ENCODE measurements at regions not wholly inside any gene's neighbourhood (a gene's known extent, or its start where the extent isn't known, plus 50 kb on each side); places are given as distances from the start of the nearest gene placed in this dataset.
A peak's percentile ranks its signal among the peaks of the same experiment; 100 is the strongest.
"Not testable (repeated sequence)": the region's sequence is repeated elsewhere in the genome, so short reads cannot be mapped to it uniquely, and the experiment has no call there.

DNA sequence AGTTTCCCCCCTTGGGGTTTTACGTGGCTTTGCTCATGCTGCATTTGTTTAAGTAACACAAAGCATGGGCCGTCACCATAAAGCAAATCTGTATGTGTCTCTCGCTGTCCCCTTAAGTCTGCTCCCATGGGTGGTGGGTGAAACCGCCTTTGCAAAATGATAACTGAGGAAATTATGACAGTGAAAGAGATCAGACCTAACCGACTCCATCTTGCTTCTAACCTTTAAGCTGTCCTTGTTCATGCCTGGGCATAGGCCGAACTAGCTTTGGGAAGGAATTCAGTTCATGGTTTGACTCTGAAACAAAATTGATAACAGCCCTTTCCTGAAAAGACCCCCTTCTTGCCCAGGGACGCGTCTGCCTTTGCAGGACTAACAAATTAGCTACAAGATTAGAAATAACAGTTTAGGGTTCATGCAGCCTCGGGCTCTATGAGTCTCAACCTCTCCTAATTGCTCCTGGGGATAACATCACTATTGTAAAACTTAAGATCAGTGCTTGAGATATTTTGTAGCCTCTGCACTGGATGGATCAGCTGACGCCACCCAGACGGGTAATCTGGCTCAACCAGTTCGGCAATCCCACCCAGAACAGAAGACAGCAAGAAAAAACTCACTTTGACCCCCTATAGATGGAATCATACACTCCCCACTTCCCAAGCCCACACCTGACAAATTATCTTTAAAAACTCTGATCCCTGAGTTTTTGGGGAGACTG lies 623.7 kb downstream of the TYW1 start:
- DNase-seq (ENCODE audit: low spot score): no peak

DNA sequence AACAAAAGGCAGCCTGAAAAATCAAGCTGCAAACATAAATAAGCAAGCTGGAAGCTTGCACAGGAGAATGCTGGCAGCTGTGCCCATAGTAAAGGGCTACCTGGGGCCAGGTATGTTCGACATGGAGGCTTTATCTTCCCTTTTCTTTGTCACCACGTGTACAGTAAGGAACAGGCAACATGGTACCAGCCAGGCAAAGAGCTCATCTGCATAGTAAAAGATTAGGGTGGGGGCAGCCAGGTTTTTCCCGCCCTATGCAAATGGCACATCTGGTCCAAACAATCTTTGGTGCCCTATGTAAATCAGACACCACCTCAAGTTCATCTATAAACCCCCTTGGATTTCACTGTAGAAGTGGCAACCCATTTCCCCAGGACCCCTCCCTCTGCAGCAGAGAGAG lies 625.1 kb downstream of the TYW1 start:
- DNase-seq (ENCODE audit: low spot score): no peak

DNA sequence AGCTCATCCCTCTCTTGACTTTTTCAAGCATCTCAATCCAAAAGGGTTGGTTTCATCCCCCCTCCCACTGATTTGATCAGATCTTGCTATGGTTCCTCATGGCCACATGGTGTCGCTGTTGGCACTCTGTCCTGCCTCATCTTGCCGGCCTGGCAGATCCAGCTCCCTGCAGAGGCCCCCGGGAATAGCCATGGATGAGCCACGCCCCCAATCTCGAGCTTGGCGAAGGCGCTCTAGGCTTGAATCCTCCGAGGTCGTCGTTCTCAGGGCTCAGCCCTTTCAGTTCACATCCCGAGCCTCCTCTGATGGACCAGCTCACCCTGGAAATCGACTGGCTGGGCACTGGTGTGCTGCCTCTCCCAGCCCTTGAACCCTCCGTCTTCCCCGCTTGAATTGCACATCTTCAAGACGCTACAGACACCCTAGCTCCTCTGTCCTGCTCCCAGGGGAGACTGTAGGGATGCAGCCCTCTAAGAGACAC lies 628.7 kb downstream of the TYW1 start:
- peak; percentile 37 for DNase-seq (ENCODE audit: low spot score)

DNA sequence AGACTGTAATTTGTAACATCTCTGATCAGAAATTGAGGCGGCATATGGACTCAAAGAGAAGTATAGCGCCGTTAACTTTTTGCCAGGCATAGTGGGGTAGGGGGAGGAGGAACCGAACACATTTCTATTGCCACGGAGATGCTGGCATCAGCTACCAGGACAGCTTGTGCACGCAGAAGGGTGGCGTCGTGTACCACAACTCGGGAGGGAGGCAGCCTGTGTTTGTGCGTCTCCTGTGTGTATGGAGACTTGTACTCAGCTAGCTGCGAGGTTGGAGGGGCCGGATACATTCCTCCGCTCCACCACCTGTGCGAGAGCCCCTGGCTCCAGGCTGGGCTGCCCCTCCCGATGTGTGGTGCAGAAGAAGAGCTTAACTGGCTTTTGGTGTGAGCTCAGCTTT lies 634.8 kb downstream of the TYW1 start:
- DNase-seq (ENCODE audit: low spot score): no peak

DNA sequence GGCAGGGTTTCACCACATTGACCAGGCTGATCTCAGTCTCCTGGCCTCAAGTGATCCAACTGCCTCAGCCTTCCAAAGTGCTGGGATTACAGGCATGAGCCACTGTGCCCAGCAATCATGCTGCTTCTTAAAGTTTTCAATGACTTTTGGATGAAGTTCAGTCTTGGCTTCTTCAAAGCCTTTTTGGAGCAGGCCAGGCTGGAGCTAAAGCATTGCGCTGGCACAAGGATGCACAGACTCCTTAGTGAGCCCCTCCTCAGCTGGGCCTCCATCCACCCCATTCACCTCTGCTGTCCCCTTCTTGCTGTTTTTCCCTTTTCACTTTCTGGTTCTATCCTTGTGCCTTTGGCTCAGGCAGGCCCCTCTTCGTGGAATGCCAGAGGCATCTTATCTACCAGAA lies 638.6 kb downstream of the TYW1 start:
- DNase-seq (ENCODE audit: low spot score): no peak

DNA sequence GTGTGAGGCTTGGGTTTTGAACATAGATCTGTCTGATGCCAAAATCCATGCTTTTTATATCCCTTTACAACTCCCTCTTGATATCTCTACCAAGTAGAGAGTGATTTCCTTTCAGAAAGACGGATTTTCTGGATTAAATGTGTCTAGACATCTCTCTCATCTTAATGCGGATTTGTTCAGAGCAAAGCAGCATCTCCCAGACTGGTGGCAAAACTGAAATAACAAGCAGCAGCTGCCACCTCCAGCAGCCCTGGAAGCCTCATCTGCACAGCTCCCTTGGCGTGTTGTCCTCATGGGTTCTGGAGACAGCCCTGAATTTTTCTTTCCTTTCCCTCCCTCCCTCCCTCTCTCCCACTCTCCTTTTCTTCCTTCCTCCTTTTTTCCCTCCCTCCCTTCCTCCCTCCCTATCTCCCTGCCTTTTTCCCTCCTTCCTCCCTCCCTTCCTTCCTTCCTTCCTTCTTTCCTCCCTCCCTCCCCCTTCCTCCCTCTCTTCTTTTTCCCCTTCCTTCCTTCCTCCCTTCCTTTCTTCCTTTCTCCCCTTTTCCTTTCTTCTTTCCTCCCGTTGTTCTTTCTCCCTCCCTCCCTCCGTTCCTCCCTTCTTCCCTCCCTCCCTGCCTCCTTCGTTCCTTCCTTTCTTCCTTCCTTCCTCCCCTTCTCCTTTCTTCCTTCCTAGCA lies 639.9 kb downstream of the TYW1 start:
- no peak for DNase-seq (ENCODE audit: low spot score)

DNA sequence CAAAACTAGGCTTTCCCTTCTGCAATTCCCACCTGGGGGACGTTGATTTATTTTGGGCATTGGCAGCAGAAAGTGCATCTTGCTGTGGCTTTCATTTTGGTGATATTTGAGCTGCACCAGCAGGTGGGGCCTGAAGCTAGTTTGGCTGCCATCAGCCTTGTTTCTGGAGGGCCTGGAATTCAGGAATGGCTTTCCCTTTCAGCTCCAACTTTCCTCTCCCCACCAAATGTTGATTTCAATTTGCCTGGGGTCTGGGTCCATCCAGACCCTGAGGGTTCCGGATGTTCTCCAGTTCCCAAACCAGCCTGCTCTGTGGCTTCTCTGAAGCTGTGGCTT lies 640.4 kb downstream of the TYW1 start:
- no peak for DNase-seq (ENCODE audit: low spot score)

DNA sequence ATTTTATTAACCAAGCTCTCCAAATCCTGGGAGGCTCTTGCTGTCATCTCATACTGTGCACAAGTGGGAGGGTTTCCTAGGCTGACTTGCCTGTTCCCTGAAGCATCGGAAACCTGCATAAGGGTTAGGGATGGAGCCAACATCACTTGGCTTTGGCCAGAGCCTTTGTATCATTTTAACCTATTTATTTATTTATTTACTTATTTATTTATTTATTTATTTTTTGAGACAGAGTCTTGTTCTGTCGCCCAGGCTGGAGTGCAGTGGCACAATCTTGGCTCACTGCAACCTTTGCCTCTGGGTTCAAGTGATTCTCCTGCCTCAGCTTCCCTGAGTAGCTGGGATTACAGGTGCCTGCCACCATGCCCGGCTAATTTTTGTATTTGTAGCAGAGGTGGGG lies 645.9 kb downstream of the TYW1 start:
- not testable (repeated sequence) for DNase-seq (ENCODE audit: low spot score)

DNA sequence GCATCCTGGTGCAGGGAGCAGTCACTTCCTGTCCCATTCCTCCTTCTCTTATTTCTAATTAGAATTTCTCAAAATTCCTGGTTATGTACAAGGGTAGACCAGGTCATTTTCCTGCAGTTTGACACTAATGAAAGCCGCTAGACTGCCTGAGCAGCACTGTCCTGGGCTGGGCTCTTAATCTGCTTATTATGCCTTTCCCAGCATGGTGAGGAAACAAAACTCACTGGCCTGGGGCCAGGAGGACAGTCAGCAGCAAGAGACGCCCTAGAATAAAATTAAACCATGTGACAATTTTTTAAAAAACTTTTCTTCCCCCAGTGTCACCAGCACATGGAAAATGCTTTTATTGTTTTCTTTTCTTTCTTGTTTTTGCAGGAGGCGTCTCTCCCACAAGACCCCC lies 647.5 kb downstream of the TYW1 start:
- no peak for DNase-seq (ENCODE audit: low spot score)

DNA sequence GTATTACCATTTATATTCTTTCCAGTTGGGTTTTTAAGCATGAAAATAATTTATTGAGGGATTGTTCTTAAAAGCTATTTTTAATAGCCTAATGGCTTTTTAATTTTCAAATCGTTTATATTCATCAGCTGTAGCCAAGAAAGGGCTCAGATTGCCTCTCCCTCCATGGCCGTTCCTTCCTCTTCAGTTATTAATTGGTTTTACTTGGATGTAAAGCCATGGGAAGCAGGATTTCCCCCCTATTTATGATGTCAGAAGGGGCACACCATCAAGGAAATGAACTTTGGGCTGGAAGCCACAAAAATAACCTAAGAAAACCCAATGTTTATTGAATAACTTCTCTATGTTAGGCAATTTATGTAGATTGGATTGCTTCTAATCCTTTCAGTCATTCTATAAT lies 656.3 kb downstream of the TYW1 start:
- DNase-seq (ENCODE audit: low spot score): no peak

DNA sequence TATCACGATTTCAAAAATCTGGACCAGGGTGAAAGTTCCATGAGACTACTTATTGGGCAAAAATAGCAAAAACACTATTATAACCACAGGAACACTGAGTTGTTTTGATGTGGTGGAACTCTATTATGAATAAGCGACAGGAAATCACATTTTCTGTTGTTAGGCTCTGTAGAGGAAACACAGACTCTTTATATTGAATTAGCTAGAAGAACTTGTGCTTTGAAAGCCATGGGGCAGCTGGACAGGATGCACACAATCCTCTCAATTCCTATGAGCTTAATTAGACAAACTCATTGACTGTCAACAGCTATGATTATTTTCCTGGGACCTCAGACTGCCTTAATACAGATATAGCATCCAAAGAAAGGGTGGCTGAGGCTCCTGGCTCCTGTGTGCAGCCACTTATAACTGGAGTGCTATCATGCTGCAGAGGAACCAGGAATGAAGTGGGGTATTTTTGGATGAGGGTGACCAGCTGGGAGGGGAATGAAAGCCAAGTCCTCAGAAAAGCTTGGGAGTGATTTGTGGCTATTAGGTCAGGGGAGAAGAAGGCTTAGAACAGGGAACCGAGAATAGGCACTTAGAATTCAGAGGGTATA lies 657.3 kb downstream of the TYW1 start:
- no peak for DNase-seq (ENCODE audit: low spot score)

DNA sequence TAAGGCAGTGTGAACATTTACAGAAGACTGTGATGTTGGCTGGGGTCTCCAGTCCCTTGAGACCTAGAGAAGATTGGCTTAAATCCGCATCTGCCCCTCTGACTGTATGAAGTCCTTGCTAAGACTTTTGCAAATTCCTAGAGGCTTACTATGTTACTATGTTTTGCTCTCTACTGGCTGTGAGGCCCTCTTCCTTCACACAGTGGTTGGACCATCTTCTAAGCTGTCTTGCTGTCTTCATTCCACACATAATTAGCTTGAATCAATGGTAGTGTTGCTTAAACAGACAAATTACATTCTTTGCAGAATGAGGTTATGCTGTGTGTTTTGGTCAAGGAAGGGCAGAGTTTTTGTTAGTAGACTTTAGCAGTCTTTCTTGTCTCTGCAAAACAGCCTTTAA lies 658.0 kb downstream of the TYW1 start:
- no peak for DNase-seq (ENCODE audit: low spot score)

DNA sequence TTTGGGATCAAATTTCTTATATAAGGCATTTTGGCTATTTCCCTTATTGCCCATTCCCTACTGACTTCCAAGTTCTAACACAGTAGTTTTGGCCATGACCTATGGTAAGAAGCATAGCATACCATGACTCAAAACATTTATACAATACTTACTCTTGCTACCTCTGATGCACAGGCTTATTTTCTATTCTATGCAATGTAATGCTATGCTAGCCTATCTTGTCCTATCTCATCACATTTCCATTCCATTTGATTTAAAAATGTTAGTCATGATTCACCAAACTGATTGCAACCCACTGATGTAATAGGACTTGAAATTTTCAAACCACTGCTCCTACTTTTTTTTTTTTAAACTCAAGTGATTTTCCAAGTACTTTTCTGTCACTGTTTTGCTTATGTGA lies 658.5 kb downstream of the TYW1 start:
- DNase-seq (ENCODE audit: low spot score): no peak

DNA sequence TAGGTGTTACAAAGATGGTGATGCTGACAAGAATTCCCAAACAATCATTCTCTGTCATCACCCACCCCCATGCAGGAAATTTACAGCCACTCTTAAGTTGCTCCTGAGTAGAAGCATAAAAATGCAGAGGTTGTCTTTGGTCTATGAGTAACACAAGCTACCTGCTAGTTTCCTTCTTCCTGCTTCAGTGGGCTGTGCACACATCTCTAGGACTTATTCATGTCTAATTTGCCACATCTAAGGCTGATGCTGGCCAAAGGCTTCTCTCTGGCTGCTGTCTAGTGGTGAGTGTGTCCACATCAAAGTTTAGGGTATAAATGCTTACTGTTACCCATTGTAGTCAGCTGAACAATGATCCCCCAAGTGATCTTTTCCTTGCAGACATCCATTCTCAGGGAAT lies 662.5 kb downstream of the TYW1 start:
- DNase-seq (ENCODE audit: low spot score): no peak

DNA sequence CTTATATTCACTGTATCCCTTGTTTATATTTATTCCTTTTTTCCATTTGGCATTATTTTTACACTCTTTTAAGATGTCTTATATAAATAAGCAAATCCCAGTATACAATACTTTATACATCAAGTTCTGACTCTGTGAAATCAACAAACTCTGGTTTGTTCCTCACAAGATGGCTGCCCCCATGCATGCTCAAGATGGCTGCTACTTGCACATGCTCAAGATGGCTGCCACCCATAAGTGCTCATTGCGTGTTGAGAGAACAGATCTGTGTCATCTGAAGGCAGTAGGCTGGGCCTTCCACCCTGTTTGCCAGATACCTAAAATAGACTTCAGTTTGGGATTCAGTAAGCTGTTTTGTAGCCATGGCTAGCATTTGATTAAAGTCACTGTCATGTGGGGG lies 666.2 kb downstream of the TYW1 start:
- no peak for DNase-seq (ENCODE audit: low spot score)

DNA sequence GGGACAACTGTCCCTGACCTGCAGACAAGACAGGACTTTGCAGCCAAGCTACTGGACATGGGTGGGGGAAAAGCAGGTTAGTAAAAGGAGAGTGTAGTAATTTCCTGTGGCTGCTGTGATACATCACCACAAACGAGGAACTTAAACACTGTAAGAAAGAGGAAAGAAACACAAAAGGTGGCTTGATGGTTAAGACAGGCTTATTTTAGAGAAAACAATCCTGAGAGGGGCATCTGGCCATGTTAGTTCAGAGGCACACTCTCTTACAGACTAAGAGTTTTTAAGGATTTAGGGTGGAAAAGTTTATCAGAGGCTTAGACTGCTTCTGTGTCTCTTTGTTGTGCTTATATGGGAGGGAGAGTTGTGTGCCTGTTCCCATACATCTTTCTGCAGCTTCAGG lies 667.0 kb downstream of the TYW1 start:
- no peak for DNase-seq (ENCODE audit: low spot score)

DNA sequence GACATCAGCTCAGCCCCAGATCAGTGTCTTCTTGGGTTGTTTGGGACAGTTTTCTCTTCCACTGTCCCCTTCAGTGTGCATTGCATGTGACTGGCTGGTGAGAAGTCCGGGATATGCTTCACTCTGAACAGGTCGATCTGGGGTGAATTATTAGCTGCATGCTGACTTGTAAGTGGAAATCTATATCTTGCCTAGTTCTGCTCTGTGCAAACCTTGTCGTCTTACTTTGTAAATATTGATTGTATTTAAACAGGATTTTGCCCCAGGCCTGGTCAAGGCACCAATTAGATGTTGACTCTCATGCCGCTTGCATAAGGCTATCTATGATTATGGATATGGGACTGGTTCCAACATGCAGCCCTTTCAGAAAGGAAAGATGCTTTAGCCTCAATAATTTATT lies 669.7 kb downstream of the TYW1 start:
- not testable (repeated sequence) for DNase-seq (ENCODE audit: low spot score)

DNA sequence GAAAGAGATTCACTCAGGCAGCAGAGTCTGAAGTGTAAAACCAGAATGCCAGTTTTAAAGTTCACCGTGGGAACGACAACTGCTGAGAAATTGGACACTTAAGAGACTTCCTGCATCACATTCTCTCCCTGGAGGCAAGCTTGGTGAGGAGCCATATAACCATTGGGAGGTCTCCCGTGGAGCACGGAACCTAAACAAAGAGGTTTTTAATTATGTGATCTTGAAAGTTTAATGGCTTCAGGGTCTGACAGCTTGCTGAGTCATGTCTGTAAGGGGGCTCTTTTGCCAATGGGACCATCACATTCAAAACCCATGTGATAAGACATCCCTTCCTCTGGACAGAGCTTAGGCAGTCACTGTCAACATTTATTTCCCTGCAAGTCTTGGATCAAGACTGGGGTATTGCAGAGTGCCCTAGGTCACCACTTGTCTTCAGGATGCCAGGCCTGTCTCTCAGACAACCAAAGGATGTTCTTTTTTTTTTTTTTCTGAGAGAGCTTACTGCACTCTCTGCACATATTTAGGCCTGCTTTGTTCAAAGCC lies 674.4 kb downstream of the TYW1 start:
- no peak for DNase-seq (ENCODE audit: low spot score)

DNA sequence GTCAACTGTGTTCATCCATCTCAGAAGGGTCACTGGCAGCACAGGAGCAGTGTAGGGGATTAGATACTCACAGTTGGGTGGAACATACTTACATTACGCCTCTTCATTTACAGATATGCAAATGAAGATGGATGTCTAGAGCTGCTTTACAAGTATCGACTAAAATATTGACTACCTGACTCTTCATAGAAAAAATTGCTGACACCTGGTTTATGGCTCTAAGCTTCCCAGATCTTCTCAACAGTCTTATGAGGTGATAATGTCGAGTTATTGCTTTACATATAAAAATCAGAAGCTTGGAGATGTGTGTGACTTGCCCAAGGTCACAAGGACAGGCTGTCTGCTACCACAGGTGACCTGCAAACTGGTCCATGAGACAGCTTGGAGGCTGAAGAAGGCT lies 677.2 kb downstream of the TYW1 start:
- DNase-seq (ENCODE audit: low spot score): no peak

DNA sequence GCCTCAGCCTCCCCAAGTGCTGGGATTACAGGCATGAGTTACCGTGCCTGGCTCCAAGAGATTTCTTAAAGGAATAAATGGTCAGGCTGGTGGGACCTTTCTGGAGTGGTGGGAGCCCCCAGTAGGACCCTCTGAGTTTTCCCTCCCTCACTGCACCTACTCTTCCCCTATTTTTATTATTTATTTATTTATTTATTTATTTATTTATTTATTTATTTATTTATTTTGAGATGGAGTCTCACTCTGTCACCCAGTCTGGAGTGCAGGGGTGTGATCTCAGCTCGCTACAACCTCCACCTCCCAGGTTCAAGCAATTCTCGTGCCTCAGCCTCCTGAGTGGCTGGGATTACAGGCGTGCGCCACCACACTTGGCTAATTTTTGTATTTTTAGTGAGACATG lies 678.2 kb downstream of the TYW1 start:
- DNase-seq (ENCODE audit: low spot score): not testable (repeated sequence)

DNA sequence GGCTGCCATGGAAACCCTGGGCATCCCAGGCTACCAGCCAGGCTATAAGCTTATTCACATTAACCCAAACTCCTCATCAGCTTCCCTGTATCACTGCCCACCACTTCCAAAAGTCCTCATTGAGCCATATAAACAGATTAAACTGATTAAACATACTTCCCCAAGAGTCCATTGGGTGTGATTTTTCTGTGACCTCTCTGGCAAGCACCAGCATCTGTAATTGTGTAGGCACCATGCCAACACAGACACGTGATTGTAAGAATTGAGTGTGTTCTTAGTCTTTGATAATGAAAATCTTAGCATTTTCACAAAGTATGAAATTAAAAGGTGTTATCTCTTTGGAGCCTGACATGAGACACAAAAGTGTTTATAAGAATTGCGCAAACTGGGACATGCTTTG lies 679.3 kb downstream of the TYW1 start:
- DNase-seq (ENCODE audit: low spot score): no peak

DNA sequence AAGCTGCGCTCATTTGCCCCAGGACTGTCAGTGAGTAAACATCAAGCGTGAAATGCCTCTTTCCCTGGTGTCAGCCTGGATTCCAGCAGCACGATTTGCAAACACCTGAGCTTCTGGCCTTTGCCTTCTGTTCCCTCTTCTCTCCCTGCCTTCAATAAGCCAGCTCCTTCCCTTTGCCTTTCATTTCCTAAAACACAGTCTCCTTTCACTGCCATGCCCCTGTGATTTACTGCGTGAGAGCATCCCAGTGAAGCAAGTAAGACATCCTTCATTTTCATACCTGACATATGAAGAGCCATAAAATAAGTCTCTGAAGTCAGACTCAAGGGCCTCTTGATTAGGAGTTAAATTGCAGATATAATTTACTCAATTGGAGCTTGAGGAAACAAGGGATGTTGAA lies 681.8 kb downstream of the TYW1 start:
- DNase-seq (ENCODE audit: low spot score): no peak

DNA sequence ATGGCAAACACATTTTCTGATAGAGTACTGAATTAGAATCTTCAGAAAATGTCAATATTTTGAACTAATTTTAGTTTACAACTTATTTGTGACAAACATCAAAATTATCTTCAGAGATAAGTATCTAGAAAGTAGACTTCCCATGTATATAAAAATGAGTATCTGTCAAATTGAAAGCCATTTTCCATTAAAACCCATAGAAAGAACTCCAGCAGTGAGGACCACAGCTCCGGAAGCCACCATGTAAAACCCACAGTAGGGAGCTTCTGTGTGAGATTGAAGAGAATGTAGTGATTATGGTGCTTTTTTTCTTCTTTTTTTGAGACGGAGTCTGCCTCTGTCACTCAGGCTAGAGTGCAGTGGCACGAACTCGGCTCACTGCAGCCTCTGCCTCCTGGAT lies 687.0 kb downstream of the TYW1 start:
- DNase-seq (ENCODE audit: low spot score): no peak

Measured in germinal center (tissue), 1 donor.